ENCODE measurements at regions not wholly inside any gene's neighbourhood (a gene's known extent, or its start where the extent isn't known, plus 50 kb on each side); places are given as distances from the start of the nearest gene placed in this dataset.

DNA sequence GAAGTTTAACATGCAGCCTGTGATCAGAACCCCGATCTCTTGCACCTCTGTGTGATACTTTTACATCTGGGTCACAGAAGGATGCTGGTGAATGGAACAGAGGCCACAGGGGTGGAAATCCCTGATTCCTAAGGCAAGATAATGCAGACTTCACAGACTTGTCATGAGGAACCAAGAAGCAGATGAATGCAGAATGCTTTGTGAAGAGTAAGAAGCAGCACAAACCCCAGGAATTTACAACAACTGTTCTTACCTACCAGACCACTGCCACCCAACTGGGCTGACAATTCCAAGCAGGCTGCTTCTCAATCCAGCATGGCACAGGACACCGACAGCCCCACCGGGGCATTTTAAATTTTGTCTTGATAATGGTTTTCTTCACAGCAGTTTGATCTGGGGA, 113.2 kb upstream of the CD93 start:
- Histone ChIP-seq H3K4me1 (ENCODE audit: low read depth) (peaks cover 6% of the 10 kb centered on the region), H3K27me3 (peaks cover 41% of the 10 kb centered on the region), H3K4me3 (no peak overlapping the region), H3K27ac (no peak overlapping the region), H3K9me3 (ENCODE audit: low read depth) (no peaks in the 10 kb centered on the region), H3K36me3 (no peaks in the 10 kb centered on the region)
- TF ChIP-seq, protein P1, sequence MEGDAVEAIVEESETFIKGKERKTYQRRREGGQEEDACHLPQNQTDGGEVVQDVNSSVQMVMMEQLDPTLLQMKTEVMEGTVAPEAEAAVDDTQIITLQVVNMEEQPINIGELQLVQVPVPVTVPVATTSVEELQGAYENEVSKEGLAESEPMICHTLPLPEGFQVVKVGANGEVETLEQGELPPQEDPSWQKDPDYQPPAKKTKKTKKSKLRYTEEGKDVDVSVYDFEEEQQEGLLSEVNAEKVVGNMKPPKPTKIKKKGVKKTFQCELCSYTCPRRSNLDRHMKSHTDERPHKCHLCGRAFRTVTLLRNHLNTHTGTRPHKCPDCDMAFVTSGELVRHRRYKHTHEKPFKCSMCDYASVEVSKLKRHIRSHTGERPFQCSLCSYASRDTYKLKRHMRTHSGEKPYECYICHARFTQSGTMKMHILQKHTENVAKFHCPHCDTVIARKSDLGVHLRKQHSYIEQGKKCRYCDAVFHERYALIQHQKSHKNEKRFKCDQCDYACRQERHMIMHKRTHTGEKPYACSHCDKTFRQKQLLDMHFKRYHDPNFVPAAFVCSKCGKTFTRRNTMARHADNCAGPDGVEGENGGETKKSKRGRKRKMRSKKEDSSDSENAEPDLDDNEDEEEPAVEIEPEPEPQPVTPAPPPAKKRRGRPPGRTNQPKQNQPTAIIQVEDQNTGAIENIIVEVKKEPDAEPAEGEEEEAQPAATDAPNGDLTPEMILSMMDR (IDR thresholded peaks at IDR 0.05; ENCODE audit: low read depth, low read length), result no peak
- DNase-seq (ENCODE audit: low read depth in 1 of 2, low spot score in 1 of 2), result no peak

- TF ChIP-seq, protein P1 (IDR thresholded peaks at IDR 0.05; ENCODE audit: low read depth, low read length), result no peak
- H3K36me3 ChIP-seq, result no peaks in the 10 kb centered on the region
- H3K4me1 ChIP-seq (ENCODE audit: low read depth), result peaks cover 6% of the 10 kb centered on the region
- no peak for DNase-seq (ENCODE audit: low read depth in 1 of 2, low spot score in 1 of 2)
- H3K27me3 ChIP-seq, result peaks cover 43% of the 10 kb centered on the region
- no peaks in the 10 kb centered on the region for H3K9me3 ChIP-seq (ENCODE audit: low read depth)
- H3K27ac ChIP-seq, result no peak overlapping the region
- H3K4me3 ChIP-seq, result no peak overlapping the region
Observed at GRCh38 chr20:23198815-23199214, 112.7 kb upstream of the CD93 start.

GRCh38 chr20:23197836-23198235, 111.7 kb upstream of the CD93 start:
- Histone ChIP-seq H3K9me3 (ENCODE audit: low read depth) (no peaks in the 10 kb centered on the region), H3K27ac (no peak overlapping the region), H3K4me3 (no peak overlapping the region), H3K36me3 (no peaks in the 10 kb centered on the region), H3K27me3 (peaks cover 49% of the 10 kb centered on the region), H3K4me1 (ENCODE audit: low read depth) (no peaks in the 10 kb centered on the region)
- no peak for DNase-seq (ENCODE audit: low read depth in 1 of 2, low spot score in 1 of 2)
- TF ChIP-seq, protein P1 (IDR thresholded peaks at IDR 0.05; ENCODE audit: low read depth, low read length), result no peak

GRCh38 chr20:23195636-23196035, 109.5 kb upstream of the CD93 start:
- Histone ChIP-seq H3K27ac (no peak overlapping the region), H3K27me3 (peaks cover 55% of the 10 kb centered on the region), H3K4me1 (ENCODE audit: low read depth) (no peaks in the 10 kb centered on the region), H3K36me3 (no peaks in the 10 kb centered on the region), H3K4me3 (no peak overlapping the region), H3K9me3 (ENCODE audit: low read depth) (no peaks in the 10 kb centered on the region)
- TF ChIP-seq, protein P1 (IDR thresholded peaks at IDR 0.05; ENCODE audit: low read depth, low read length), result no peak
- no peak for DNase-seq (ENCODE audit: low read depth in 1 of 2, low spot score in 1 of 2)

- Histone ChIP-seq H3K9me3 (ENCODE audit: low read depth) (no peaks in the 10 kb centered on the region), H3K4me1 (ENCODE audit: low read depth) (peaks cover 11% of the 10 kb centered on the region), H3K4me3 (no peak overlapping the region), H3K36me3 (no peaks in the 10 kb centered on the region), H3K27ac (no peak overlapping the region), H3K27me3 (peaks cover 39% of the 10 kb centered on the region)
- TF ChIP-seq, protein P1 (IDR thresholded peaks at IDR 0.05; ENCODE audit: low read depth, low read length), result no peak
- no peak for DNase-seq (ENCODE audit: low read depth in 1 of 2, low spot score in 1 of 2)
Observed at GRCh38 chr20:23193801-23194384, 107.8 kb upstream of the CD93 start.
